GM19468 (cell line): ENCODE measurements at regions not wholly inside any gene's neighbourhood (a gene's known extent, or its start where the extent isn't known, plus 50 kb on each side); places are given as distances from the start of the nearest gene placed in this dataset.

Experiments
- ATAC-seq: cut with Tn5 transposase; IDR thresholded peaks from one replicate; pipeline ENCODE4 v1.9.1; 2021; ENCODE audit warnings: mild to moderate bottlenecking, moderate library complexity, moderate number of reproducible peaks; ENCODE audit not compliant: unreplicated experiment; ENCODE audit errors: extremely low read depth

GRCh38 chr2:48131539-48132270, 182.8 kb upstream of the FOXN2 start:
- no peak for ATAC-seq

- no peak for ATAC-seq
Observed at GRCh38 chr2:48132271-48132625, 182.2 kb upstream of the FOXN2 start.

GRCh38 chr2:48134704-48135103, 179.8 kb upstream of the FOXN2 start:
- no peak for ATAC-seq

GRCh38 chr2:48135797-48136196, 178.7 kb upstream of the FOXN2 start:
- ATAC-seq, result no peak

- no peak for ATAC-seq
Observed at GRCh38 chr2:48137829-48138228, 176.7 kb upstream of the FOXN2 start.

GRCh38 chr2:48138898-48139297, 175.6 kb upstream of the FOXN2 start:
- no peak for ATAC-seq

- no peak for ATAC-seq
Observed at GRCh38 chr2:48140586-48140985, 173.9 kb upstream of the FOXN2 start.

- no peak for ATAC-seq
Observed at GRCh38 chr2:48144777-48145176, 169.7 kb upstream of the FOXN2 start.

GRCh38 chr2:48145845-48146452, 168.5 kb upstream of the FOXN2 start:
- no peak for ATAC-seq

- no peak for ATAC-seq
Observed at GRCh38 chr2:48146552-48146951, 167.9 kb upstream of the FOXN2 start.

GRCh38 chr2:48147719-48148118, 166.8 kb upstream of the FOXN2 start:
- ATAC-seq, result no peak

GRCh38 chr2:48148841-48149430, 165.5 kb upstream of the FOXN2 start:
- no peak for ATAC-seq

GRCh38 chr2:48157150-48157549, 157.3 kb upstream of the FOXN2 start:
- ATAC-seq, result no peak

- ATAC-seq, result no peak
Observed at GRCh38 chr2:48161628-48162027, 152.9 kb upstream of the FOXN2 start.

GRCh38 chr2:48162742-48163141, 151.7 kb upstream of the FOXN2 start:
- no peak for ATAC-seq

GRCh38 chr2:48165070-48165753, 149.3 kb upstream of the FOXN2 start:
- no peak for ATAC-seq

- ATAC-seq, result no peak
Observed at GRCh38 chr2:48169141-48169592, 145.3 kb upstream of the FOXN2 start.

GRCh38 chr2:48170281-48170680, 144.2 kb upstream of the FOXN2 start:
- ATAC-seq, result no peak

GRCh38 chr2:48173141-48173540, 141.3 kb upstream of the FOXN2 start:
- ATAC-seq, result no peak

GRCh38 chr2:48174503-48174902, 140.0 kb upstream of the FOXN2 start:
- ATAC-seq, result no peak

- ATAC-seq, result no peak
Observed at GRCh38 chr2:48175254-48175653, 139.2 kb upstream of the FOXN2 start.
